GM11168 (cell line): ENCODE measurements at regions not wholly inside any gene's neighbourhood (a gene's known extent, or its start where the extent isn't known, plus 50 kb on each side); places are given as distances from the start of the nearest gene placed in this dataset.

ENCODE experiments used
- in situ Hi-C: fragments of 300-500 bp; cut with MboI; formaldehyde crosslinking; loops from one replicate; pipeline ENCODE4 v1.12.0; 2022; ENCODE audit warnings: low sequenced_read_pairs; ENCODE audit not compliant: unreplicated experiment

GRCh38 chr2:120984452-120985173 is 248.9 kb downstream of the GLI2 start:
- in situ Hi-C loops: no loop called here

- in situ Hi-C loops: no loop called here
Observed at GRCh38 chr2:120985174-120985996, 249.7 kb downstream of the GLI2 start.

GRCh38 chr2:120985997-120986651 is 250.5 kb downstream of the GLI2 start:
- in situ Hi-C loops: no loop called here

- in situ Hi-C loops: no loop called here
Observed at GRCh38 chr2:120986898-120987650, 251.4 kb downstream of the GLI2 start.

GRCh38 chr2:120988051-120988699 is 252.5 kb downstream of the GLI2 start:
- in situ Hi-C loops: no loop called here

- in situ Hi-C loops: no loop called here
Observed at GRCh38 chr2:120988700-120989511, 253.2 kb downstream of the GLI2 start.

- in situ Hi-C loops: no loop called here
Observed at GRCh38 chr2:120989512-120990441, 254.1 kb downstream of the GLI2 start.

- in situ Hi-C loops: no loop called here
Observed at GRCh38 chr2:120990451-120990871, 254.8 kb downstream of the GLI2 start.

- in situ Hi-C loops: no loop called here
Observed at GRCh38 chr2:120991441-120991840, 255.8 kb downstream of the GLI2 start.

- in situ Hi-C loops: no loop called here
Observed at GRCh38 chr2:120992791-120993555, 257.3 kb downstream of the GLI2 start.

GRCh38 chr2:120993661-120994060 is 258.0 kb downstream of the GLI2 start:
- in situ Hi-C loops: no loop called here

- in situ Hi-C loops: no loop called here
Observed at GRCh38 chr2:120994301-120994995, 258.8 kb downstream of the GLI2 start.

- in situ Hi-C loops: no loop called here
Observed at GRCh38 chr2:120995152-120995551, 259.5 kb downstream of the GLI2 start.

GRCh38 chr2:120995656-120996190 is 260.1 kb downstream of the GLI2 start:
- in situ Hi-C loops: no loop called here

GRCh38 chr2:120999377-121000097 is 263.9 kb downstream of the GLI2 start:
- in situ Hi-C loops: no loop called here

- in situ Hi-C loops: no loop called here
Observed at GRCh38 chr2:121000804-121001203, 265.1 kb downstream of the GLI2 start.
